SIG-M5 (cell line): ENCODE measurements at regions not wholly inside any gene's neighbourhood (a gene's known extent, or its start where the extent isn't known, plus 50 kb on each side); places are given as distances from the start of the nearest gene placed in this dataset.
"Not testable (repeated sequence)": the region's sequence is repeated elsewhere in the genome, so short reads cannot be mapped to it uniquely, and the experiment has no call there.

Experiments
- DNase-seq: peaks from one replicate; lab custom pipeline; 2025; lab: John Stamatoyannopoulos, UW

DNA sequence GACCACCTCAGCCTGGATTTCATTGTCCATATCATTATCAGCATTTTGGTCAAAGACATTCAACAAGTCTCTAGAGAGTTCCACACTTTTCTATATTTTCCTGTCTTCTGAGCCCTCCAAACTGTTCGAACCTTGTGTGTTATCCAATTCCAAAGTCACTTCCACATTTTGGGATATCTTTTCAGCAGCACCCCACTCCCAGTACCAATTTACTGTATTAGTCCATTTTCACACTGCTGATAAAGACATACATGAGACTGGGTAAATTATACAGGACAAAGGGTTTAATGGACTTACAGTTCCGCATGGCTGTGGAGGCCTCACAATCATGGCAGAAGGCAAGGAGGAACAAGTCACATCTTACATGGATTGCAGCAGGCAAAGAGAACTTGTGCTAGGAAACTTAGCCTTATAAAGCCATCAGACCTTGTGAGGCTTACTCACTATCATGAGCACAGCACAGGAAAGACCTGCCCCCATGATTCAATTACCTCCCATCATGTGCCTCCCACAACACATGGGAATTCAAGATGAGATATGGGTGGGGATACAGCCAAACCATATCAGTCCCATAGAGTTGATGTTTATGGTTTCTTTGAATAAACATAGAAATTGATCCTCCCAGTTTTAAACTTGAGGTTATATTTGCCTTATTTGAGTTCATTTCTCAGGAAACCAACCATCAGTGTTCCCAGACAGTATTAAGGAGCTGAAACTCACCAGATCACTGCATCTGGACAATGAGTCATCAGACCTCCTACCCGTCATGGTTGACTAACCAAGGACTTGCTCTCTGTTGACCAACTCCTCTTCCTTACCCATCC lies 322.7 kb upstream of the DUSP10 start:
- no peak for DNase-seq

- no peak for DNase-seq
These were observed 320.8 kb upstream of the DUSP10 start for GRCh38 chr1:222062640-222063039.

DNA sequence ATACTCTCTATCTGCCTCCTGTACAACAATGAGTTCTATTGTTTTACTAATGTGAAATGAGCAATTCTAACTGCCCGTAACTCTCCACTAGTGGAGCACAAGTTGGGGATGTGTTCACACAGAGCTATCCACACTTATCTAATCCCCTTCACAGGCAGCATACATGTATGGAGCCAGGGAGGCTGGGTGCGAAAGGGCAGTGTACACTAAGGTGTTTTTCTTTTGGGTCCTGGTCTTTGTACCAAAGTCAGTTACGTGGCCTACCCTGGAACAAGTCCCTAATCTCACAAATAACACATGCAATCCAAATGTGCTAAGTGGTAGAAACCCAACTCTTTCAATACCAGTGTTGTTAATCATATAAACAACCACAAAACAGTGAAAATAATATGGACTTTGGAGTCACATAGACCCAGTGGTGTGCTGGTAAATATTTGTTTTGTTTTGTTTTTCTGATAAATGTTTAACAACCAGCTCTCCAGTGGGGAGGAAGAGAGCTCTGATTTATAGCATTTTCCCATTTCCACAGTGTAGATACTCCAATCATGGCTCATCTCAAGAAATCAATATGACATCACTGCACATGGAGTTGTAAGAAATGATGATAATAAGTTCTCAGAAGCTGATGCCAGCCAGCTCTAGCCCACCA lies 319.9 kb upstream of the DUSP10 start:
- DNase-seq: no peak

DNA sequence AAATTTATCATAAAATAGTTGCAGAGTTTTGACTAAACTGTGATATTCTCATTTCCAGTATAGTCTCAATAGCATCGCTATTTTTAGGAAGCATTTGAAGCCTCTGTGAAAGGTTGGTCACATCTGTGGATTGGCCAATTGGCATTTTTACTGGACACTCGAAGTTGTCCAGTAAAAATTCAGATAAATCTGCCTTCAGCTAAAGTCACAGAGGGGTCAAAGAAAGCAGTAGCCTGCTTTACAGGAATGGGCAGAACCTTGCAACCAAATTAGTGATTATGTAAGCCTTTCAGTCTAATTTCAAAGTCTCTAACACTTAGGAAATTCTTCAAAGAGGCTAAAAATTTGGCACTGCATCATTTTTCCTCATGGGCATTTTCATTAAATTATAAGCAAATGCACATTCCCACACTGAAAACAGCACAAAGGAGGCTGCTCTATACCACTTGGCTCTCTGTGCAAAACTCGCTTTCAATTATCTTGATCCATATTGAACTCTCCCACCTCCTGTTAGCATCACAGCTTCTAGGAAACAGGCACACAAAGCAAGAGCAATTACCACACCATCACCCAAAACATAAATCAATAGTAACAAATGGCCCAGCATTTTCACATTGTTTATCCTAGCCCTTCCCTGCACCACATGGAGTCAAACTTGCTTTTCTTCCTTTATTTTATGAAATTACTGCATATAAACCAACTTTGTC lies 318.5 kb upstream of the DUSP10 start:
- DNase-seq: no peak

DNA sequence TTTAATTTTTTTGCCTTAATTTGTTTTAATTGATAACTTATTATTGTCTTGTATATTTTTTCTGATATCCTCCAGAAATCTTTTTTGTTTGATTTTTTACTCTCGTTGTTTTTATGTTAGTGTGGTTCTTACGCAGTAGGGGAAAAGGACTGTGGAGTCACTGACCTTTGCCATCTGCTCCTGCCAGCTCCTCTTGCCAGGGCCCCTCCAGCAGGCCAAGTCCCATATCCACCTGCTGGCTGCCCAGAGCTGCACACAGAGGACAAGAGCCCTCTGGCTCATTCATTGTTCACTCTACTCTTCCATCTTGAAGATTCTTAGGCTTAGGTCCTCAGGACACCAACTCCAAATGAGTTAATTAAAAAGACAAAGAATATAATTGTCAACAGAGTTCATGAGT lies 316.4 kb upstream of the DUSP10 start:
- no peak for DNase-seq

DNA sequence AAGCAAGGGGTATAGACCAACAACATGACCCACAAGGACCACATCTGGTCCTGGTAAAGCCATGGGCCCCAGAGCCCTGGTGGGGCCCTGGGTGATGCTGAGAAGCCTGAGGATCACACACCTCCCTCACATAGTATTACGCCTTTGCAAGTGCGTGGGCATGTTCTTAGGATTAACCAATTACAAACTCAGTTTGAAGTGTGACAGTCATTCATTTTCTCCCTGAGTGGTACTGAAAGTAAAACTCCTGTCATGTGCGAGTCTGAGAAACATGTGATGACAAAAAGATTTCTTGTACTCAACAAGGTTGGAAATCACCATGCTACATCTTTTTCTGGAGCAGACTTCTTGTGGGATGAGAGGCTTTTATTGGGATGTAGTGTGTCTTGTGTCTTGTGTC lies 315.3 kb upstream of the DUSP10 start:
- DNase-seq: no peak

- DNase-seq: no peak
These were observed 312.5 kb upstream of the DUSP10 start for GRCh38 chr1:222054416-222054815.

DNA sequence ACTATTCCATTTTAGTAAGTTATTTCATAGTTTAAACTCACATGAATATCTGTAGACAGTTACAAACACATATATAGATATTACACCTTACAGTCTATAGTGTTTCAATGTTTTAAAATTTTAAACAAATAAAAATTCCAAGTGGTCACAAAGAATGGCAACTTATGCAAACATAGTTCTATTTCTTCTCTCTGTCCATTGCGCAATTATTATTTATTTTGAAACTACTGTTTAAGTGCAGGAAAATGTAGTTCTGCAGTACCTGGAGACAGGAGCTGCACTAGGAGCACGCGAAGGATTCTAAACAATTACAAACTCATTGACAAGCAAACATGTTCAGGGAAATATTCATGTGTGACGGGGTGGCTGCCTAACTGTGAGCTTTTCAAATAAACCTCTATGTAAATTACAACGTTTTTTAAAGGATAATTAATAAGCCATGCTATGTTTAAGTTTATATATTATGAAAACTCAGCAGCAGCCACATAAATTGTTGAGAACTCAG lies 312.0 kb upstream of the DUSP10 start:
- no peak for DNase-seq

- DNase-seq: not testable (repeated sequence)
These were observed 309.4 kb upstream of the DUSP10 start for GRCh38 chr1:222051311-222051710.

DNA sequence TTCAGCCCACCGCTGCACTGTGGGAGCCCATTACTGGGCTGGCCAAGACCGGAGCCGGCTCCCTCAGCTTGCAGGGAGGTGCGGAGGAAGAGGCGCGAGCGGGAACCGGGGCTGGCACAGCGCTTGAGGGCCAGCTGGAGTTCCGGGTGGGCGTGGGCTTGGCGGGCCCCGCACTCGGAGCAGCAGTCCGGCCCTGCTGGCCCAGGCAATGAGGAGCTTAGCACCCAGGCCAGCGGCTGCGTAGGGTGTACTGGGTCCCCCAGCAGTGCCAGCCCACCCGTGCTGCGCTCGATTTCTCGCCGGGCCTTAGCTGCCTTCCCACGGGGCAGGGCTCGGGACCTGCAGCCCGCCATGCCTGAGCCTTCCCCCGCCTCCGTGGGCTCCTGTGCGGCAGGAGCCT lies 307.8 kb upstream of the DUSP10 start:
- not testable (repeated sequence) for DNase-seq

DNA sequence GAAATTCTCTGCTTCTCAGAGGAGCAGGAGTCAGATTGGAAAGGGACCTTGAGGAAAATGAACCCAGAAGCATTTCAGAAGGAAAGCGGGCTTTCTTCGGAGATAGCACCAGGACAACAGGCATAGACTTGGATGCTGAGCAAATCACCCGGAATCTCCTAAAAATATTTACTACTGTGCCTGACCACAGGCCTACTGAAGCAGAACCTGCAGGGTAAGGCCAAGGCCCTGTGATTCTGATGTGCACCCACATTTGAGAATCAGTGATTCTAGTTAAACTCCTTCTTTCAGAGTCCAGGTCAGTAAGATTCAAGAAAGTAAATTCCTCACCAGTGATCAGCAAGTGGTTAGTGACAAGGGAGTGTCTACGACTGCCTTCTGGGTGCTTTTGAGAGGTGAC lies 307.3 kb upstream of the DUSP10 start:
- DNase-seq: no peak

- no peak for DNase-seq
These were observed 306.3 kb upstream of the DUSP10 start for GRCh38 chr1:222048094-222048595.

DNA sequence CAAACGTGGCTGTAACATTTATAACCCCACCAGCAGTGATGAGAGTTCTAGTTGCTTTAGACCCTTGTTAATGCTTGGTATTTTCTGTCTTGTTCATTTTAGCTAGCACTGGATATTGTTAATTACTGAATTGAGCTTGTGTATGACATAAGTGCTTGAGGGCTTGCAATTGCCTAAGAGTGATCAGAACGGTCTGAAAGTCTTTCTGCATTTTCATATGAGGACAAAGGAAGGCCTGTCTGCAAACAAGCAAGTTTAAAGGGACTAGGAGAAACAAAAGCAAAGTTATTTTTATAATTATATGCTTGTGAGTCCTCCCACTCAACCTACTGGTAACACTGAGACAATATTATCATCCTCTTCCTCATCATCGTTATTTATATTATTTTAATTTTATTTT lies 305.5 kb upstream of the DUSP10 start:
- no peak for DNase-seq

DNA sequence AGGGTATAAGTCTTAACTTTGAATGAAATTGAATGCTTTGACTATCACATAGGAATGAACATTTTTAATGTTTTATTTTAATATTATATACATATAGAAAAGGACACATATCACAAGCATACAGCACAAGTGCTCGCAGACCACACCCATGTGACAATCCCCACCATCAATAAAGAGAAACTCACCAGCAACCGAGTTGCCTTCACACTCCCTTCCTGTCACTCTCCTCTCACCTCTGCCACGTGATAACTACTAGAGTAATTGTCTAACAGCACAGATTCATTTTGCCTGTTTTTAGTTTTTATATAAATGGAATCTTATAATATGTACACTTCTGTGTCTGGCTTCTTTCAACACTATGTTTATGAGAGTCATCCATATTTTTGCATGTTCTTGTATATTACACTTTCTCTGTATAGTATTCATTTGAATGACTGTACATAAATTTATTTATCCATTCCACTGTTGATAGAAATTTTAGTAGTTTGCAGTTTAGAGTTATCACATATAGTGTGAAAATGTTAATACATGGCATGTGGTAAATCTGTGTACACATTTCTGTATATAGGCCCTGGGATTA lies 304.9 kb upstream of the DUSP10 start:
- no peak for DNase-seq

DNA sequence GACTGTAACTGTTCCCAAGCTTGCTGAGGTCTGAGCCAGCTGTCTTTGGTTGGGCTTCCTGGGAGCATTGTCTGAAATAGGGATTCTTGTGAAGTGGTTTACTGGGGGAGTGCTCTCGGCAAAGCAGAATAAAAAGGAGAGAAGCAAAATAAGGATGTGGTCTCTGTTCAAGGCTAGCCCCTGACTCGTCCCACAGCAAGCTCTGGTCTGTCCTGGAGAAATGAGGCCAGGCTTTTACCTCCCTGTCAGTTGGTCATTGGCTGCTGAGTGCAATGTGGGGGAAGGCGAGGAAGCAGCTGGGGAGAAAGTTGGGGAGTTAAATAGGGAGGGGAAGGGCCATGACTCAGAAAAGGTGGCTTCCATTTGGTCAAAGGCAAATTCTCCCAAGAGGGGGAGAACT lies 303.9 kb upstream of the DUSP10 start:
- no peak for DNase-seq

- DNase-seq: no peak
These were observed 303.3 kb upstream of the DUSP10 start for GRCh38 chr1:222045236-222045635.

DNA sequence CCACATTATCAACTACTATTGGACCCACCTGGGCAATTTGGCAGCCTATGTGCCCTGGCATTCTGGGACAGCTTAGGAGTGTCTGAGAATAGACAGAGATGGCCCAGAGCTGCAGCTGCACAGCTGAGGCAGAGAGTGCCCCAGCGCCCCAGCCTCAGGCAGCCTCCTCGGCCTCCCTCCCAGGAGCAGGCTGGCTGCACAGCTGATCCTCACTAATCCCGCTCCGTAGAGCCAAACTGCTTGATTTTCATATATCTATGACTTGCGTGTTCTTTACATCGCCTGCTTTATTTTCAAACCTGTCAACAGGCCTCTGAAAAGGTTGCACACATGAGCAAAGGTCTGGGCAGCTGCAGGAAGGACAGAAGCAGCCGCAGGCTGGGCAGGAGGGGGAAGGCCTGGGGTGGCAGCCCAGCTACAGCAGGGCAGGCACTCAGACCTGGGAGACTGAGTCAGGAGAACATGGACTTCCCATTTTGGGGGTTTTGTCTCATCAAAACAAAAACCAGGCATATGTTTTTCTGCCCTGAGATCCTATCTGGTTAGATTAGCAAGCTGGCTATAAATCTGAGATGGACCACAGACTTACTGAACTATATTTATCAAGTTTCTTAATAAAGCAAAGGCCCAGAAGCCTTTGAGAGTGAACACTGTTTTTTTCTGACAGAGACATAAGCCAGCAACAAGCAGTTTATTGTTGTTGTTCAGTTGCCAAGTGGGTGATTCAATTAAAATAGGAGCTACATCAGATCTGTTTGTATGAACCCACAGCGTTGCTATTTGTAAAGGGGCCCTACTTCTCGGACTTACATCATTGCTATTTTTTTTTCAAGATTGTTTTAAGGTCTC lies 301.8 kb upstream of the DUSP10 start:
- no peak for DNase-seq

GRCh38 chr1:222042120-222042519 lies 300.2 kb upstream of the DUSP10 start:
- no peak for DNase-seq

DNA sequence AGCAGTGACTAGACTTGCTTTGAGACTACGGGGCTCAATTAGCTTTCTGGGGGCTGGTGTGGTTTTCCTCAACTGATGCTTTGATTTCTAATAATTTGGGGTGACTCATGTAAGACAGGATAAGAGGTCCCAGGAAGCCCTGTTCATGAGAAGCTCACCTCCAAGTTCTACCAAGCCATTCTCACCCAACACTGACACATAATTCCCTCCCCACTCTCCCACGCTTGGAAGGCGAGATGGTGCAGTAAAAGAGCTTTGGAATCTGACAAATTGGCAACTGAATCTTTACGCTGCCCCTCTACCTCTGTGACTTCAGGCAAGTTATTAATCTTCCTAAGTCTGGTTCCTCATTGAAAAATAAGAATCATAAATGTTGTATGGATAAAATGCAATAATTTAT lies 299.1 kb upstream of the DUSP10 start:
- DNase-seq: no peak

DNA sequence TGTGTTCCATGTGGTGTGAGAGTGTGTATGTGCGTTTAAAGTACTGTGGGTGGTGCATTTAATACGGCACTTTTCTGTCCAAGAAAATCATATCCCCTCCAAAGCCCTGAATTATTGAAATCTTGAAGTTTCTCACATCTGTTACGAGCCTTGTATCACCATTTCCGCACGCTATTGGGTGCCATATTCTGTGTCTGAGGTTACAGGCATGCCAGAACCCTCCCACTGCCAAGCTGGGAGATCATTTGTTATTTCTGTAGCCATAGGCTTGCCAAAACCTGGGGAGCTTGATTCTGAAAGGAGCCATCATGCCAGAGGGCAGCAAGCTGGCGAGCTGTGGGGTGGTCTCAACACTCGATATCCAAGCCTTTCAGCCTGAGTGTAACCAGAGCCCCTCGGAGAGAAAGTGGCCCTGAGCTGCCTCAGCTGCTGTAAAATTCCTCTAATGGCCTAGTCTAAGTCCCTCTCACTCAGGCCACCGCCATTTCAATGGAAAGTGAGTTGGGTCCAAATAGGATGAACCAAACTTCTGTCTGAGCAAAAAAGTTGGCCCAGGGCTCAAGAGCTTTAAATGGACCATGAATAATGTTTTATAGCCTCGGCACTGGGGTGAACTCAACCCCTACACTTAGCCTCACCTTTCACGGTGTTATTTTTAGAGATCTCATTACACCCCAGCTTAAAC lies 298.4 kb upstream of the DUSP10 start:
- DNase-seq: no peak

DNA sequence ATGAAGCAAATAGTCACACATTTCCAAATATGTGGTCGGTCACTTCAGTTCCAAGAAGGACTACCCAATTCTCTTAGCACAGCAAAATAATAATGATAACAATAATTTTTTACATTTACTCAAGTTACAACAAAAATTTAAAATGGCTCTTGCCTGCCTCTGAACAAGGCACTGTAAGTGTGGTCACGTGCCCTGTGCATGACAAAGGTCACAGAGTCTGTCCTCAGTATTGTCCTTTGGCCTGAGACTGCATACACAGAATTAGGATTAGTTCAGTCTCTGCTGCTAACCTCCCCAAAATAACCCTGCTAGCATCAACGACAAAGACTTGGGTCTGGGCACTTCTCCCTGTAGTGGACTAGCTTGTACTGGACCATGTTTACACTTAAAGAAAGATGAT lies 297.1 kb upstream of the DUSP10 start:
- DNase-seq: no peak
